Liver (tissue), 8 donors: ENCODE measurements at regions not wholly inside any gene's neighbourhood (a gene's known extent, or its start where the extent isn't known, plus 50 kb on each side); places are given as distances from the start of the nearest gene placed in this dataset.

Experiments used
- DNase-seq: peaks from one replicate; pipeline ENCODE4 v3.0.0-alpha.2; 2017; ENCODE audit warnings: low spot score
- H3K27ac ChIP-seq, 2 donors: one replicate each; pipeline ENCODE4 v1.7.0; 2013; ENCODE audit warnings: inconsistent platforms in 2 of 2, low read length in 2 of 2, control low read depth in 1 of 2, low read depth in 1 of 2, mild to moderate bottlenecking in 1 of 2
- H3K27me3 ChIP-seq, 4 donors: one replicate each; pipeline versions ENCODE4 v1.6.1 to v1.7.0; 2013; ENCODE audit warnings: low read length in 3 of 4, inconsistent platforms in 1 of 4, mild to moderate bottlenecking in 1 of 4, moderate library complexity in 1 of 4; ENCODE audit not compliant: control insufficient read depth in 4 of 4, insufficient read depth in 4 of 4
- H3K36me3 ChIP-seq, 4 donors: one replicate each; pipeline versions ENCODE4 v1.6.1 to v1.7.0; 2013; ENCODE audit warnings: low read length in 3 of 4, mild to moderate bottlenecking in 3 of 4, low read depth in 1 of 4, moderate library complexity in 1 of 4; ENCODE audit not compliant: control insufficient read depth in 4 of 4, insufficient read depth in 3 of 4
- H3K4me1 ChIP-seq, 4 donors: one replicate each; pipeline versions ENCODE4 v1.6.1 to v1.7.0; 2013; ENCODE audit warnings: low read length in 3 of 4, mild to moderate bottlenecking in 3 of 4, moderate library complexity in 1 of 4; ENCODE audit not compliant: control insufficient read depth in 4 of 4, insufficient read depth in 4 of 4
- H3K4me3 ChIP-seq, 3 donors: one replicate each; pipeline versions ENCODE4 v1.6.1 to v1.7.0; 2013; ENCODE audit warnings: low read length in 3 of 3, control low read depth in 1 of 3, low read depth in 1 of 3, mild to moderate bottlenecking in 1 of 3
- H3K9ac ChIP-seq, 2 donors: one replicate each; pipeline ENCODE4 v1.7.0; 2013; ENCODE audit warnings: low read length in 2 of 2, mild to moderate bottlenecking in 2 of 2, moderate library complexity in 2 of 2, control low read depth in 1 of 2, low read depth in 1 of 2
- H3K9me3 ChIP-seq, 4 donors: one replicate each; pipeline versions ENCODE4 v1.6.1 to v1.7.0; 2013; ENCODE audit warnings: low read length in 3 of 4; ENCODE audit not compliant: control insufficient read depth in 4 of 4
- CTCF ChIP-seq: fragments of 150-350 bp; IDR thresholded peaks from 2 replicates; pipeline ENCODE4 v1.5.1; 2017; ENCODE audit warnings: improper control_type of control experiment, low read depth, low read length; ENCODE audit not compliant: missing input control
- EGR1 ChIP-seq, 2 donors: IDR thresholded peaks; 2 replicates each; pipeline ENCODE4 v1.6.1; 2016 to 2018; ENCODE audit warnings: antibody characterized with exemption in 2 of 2, low read depth in 2 of 2
- FOXA1 ChIP-seq: IDR thresholded peaks from 2 replicates; pipeline ENCODE4 v1.6.1; 2016; ENCODE audit warnings: antibody characterized with exemption
- FOXA2 ChIP-seq: IDR thresholded peaks from 2 replicates; pipeline ENCODE4 v1.6.1; 2016; ENCODE audit warnings: antibody characterized with exemption
- GABPA ChIP-seq, 2 donors: IDR thresholded peaks in 1 of 2; conservative IDR thresholded peaks in 1 of 2; 2 replicates each; pipeline ENCODE4 v1.6.1; 2016; ENCODE audit warnings: antibody characterized with exemption in 2 of 2, mild to moderate bottlenecking in 1 of 2, moderate library complexity in 1 of 2
- MAX ChIP-seq: IDR thresholded peaks from 2 replicates; pipeline ENCODE4 v1.6.1; 2016; ENCODE audit warnings: antibody characterized with exemption
- NR2F2 ChIP-seq: IDR thresholded peaks from 2 replicates; pipeline ENCODE4 v1.6.1; 2016; ENCODE audit warnings: antibody characterized with exemption
- RAD21 ChIP-seq, 2 donors: IDR thresholded peaks; 2 replicates each; pipeline ENCODE4 v1.6.1; 2016; ENCODE audit warnings: antibody characterized with exemption in 2 of 2, mild to moderate bottlenecking in 2 of 2
- REST ChIP-seq: IDR thresholded peaks from 2 replicates; pipeline ENCODE4 v1.6.1; 2016; ENCODE audit warnings: antibody characterized with exemption, mild to moderate bottlenecking
- RXRA ChIP-seq, 2 donors: IDR thresholded peaks; 2 replicates each; pipeline ENCODE4 v1.6.1; 2017 to 2018; ENCODE audit warnings: antibody characterized with exemption in 2 of 2, mild to moderate bottlenecking in 1 of 2
- SP1 ChIP-seq: IDR thresholded peaks from 2 replicates; pipeline ENCODE4 v1.6.1; 2018; ENCODE audit warnings: antibody characterized with exemption, mild to moderate bottlenecking
- YY1 ChIP-seq: IDR thresholded peaks from 2 replicates; pipeline ENCODE4 v1.6.1; 2016; ENCODE audit warnings: antibody characterized with exemption, mild to moderate bottlenecking
- WGBS: extraction: QIAGEN DNeasy Blood & Tissue Kit; methylation state at CpG from one replicate; pipeline ENCODE4 v1.1.7; 2013; 5-methylcytosine and 5-hydroxymethylcytosine counted together
- donor health status: healthy.
- donor health status: healthy.
- donor health status: healthy.
- donor health status: healthy.
- donor health status: healthy.

GRCh38 chr14:94850309-94851211, 80.6 kb upstream of the GSC start:
- Histone ChIP-seq H3K36me3 (no peaks in the 10 kb centered on the region), H3K27me3 (no peaks in the 10 kb centered on the region), H3K4me3 (no peak overlapping the region), H3K27ac (no peak overlapping the region), H3K4me1 (no peaks in the 10 kb centered on the region), H3K9ac (no peak overlapping the region), H3K9me3 (peaks cover 0 to 7% (median 2%) of the 10 kb centered on the region in 4 donors)
- WGBS, result 81% methylated on average over 16 of the region's 16 CpGs
- no peak for TF ChIP-seq NR2F2
- TF ChIP-seq RXRA (IDR thresholded peaks at IDR 0.05), result no peak
- no peak for TF ChIP-seq CTCF
- TF ChIP-seq YY1, result no peak
- no peak for TF ChIP-seq MAX
- no peak for TF ChIP-seq GABPA (IDR thresholded peaks at IDR 0.05 in 1 of 2, conservative IDR thresholded peaks at IDR 0.05 in 1 of 2)
- DNase-seq, result no peak

GRCh38 chr14:94844593-94845152, 74.8 kb upstream of the GSC start:
- H3K27me3 ChIP-seq, result no peaks in the 10 kb centered on the region
- H3K27ac ChIP-seq, result no peak overlapping the region
- H3K36me3 ChIP-seq, result no peaks in the 10 kb centered on the region
- WGBS, result 70% methylated on average over 10 of the region's 10 CpGs
- no peak for TF ChIP-seq RXRA (IDR thresholded peaks at IDR 0.05)
- TF ChIP-seq CTCF, result no peak
- no peak for TF ChIP-seq REST
- TF ChIP-seq GABPA (IDR thresholded peaks at IDR 0.05 in 1 of 2, conservative IDR thresholded peaks at IDR 0.05 in 1 of 2), result no peak
- no peak for TF ChIP-seq MAX
- no peak for TF ChIP-seq FOXA1
- TF ChIP-seq RAD21 (IDR thresholded peaks at IDR 0.05), result no peak
- no peak for TF ChIP-seq EGR1 (IDR thresholded peaks at IDR 0.05; ENCODE audit: low read depth in 2 of 2)
- TF ChIP-seq FOXA2, result no peak
- TF ChIP-seq SP1, result no peak
- DNase-seq, result no peak
- H3K4me1 ChIP-seq, result no peaks in the 10 kb centered on the region
- H3K9me3 ChIP-seq, result no peaks in the 10 kb centered on the region
- H3K4me3 ChIP-seq, result no peak overlapping the region
- H3K9ac ChIP-seq, result no peak overlapping the region
